H9 (cell line): ENCODE measurements at regions not wholly inside any gene's neighbourhood (a gene's known extent, or its start where the extent isn't known, plus 50 kb on each side); places are given as distances from the start of the nearest gene placed in this dataset.

ENCODE experiments used
- DNase-seq: peaks from one replicate; pipeline ENCODE4 v3.0.0-alpha.2; 2017
- H2AFZ ChIP-seq: one replicate; pipeline ENCODE4 v1.6.1; 2013; ENCODE audit warnings: mild to moderate bottlenecking, low read length, control low read depth, moderate library complexity
- H2AK5ac ChIP-seq: 2 replicates; pipeline ENCODE4 v1.6.1; 2013; ENCODE audit warnings: low read length, control low read depth, mixed read lengths; ENCODE audit not compliant: insufficient read length
- H2BK120ac ChIP-seq: one replicate; pipeline ENCODE4 v1.6.1; 2013; ENCODE audit warnings: low read depth, mild to moderate bottlenecking, low read length, control low read depth, inconsistent platforms; ENCODE audit not compliant: poor library complexity, severe bottlenecking
- H2BK12ac ChIP-seq: 2 replicates; pipeline ENCODE4 v1.6.1; 2013; ENCODE audit warnings: low read length, control low read depth, mixed read lengths, low read depth; ENCODE audit not compliant: insufficient read length
- H2BK15ac ChIP-seq: 2 replicates; pipeline ENCODE4 v1.6.1; 2013; ENCODE audit warnings: low read depth, low read length, control low read depth
- H2BK20ac ChIP-seq: one replicate; pipeline ENCODE4 v1.6.1; 2013; ENCODE audit warnings: low read depth, mild to moderate bottlenecking, low read length, control low read depth, inconsistent platforms; ENCODE audit not compliant: poor library complexity, severe bottlenecking
- H2BK5ac ChIP-seq: 2 replicates; pipeline ENCODE4 v1.6.1; 2013; ENCODE audit warnings: low read length, control low read depth, mixed read lengths; ENCODE audit not compliant: insufficient read length
- H3K14ac ChIP-seq: 2 replicates; pipeline ENCODE4 v1.6.1; 2013; ENCODE audit warnings: low read length, control low read depth; ENCODE audit not compliant: insufficient read depth
- H3K18ac ChIP-seq: 2 replicates; pipeline ENCODE4 v1.6.1; 2013; ENCODE audit warnings: low read depth, mild to moderate bottlenecking, mixed read lengths, low read length, control low read depth; ENCODE audit not compliant: insufficient read length
- H3K23ac ChIP-seq: 2 replicates; pipeline ENCODE4 v1.6.1; 2013; ENCODE audit warnings: low read length, control low read depth, mixed read lengths, low read depth; ENCODE audit not compliant: insufficient read length
- H3K23me2 ChIP-seq: 2 replicates; pipeline ENCODE4 v1.6.1; 2013; ENCODE audit warnings: low read depth, mild to moderate bottlenecking, mixed read lengths, low read length, control low read depth; ENCODE audit not compliant: insufficient read length, poor library complexity, severe bottlenecking
- H3K27ac ChIP-seq: 2 replicates; pipeline ENCODE4 v1.5.1; 2013; ENCODE audit warnings: low read length, control low read depth, mixed read lengths, low read depth; ENCODE audit not compliant: insufficient read length
- H3K27me3 ChIP-seq: 2 replicates; pipeline ENCODE4 v1.6.1; 2013; ENCODE audit warnings: low read length, control low read depth, inconsistent platforms; ENCODE audit not compliant: insufficient read depth
- H3K4ac ChIP-seq: 2 replicates; pipeline ENCODE4 v1.6.1; 2013; ENCODE audit warnings: low read depth, mild to moderate bottlenecking, control low read depth, inconsistent platforms, low read length, moderate library complexity
- H3K4me1 ChIP-seq: 2 replicates; pipeline ENCODE4 v1.6.1; 2013; ENCODE audit warnings: low read length, control low read depth, inconsistent platforms; ENCODE audit not compliant: insufficient read depth
- H3K4me2 ChIP-seq: 2 replicates; pipeline ENCODE4 v1.6.1; 2013; ENCODE audit warnings: low read length, control low read depth, mixed read lengths; ENCODE audit not compliant: insufficient read length, insufficient read depth
- H3K56ac ChIP-seq: 2 replicates; pipeline ENCODE4 v1.6.1; 2013; ENCODE audit warnings: low read depth, mild to moderate bottlenecking, mixed read lengths, low read length, control low read depth; ENCODE audit not compliant: insufficient read length
- H3K79me1 ChIP-seq: 2 replicates; pipeline ENCODE4 v1.6.1; 2013; ENCODE audit warnings: low read depth, mild to moderate bottlenecking, moderate library complexity, low read length, control low read depth, inconsistent platforms; ENCODE audit not compliant: insufficient read depth, poor library complexity, severe bottlenecking
- H3K79me2 ChIP-seq: 2 replicates; pipeline ENCODE4 v1.6.1; 2013; ENCODE audit warnings: low read length, control low read depth, inconsistent platforms; ENCODE audit not compliant: insufficient read depth
- H3K9ac ChIP-seq: 2 replicates; pipeline ENCODE4 v1.6.1; 2013; ENCODE audit warnings: low read length, control low read depth, mixed read lengths; ENCODE audit not compliant: insufficient read length; ENCODE audit errors: extremely low read depth
- H3K9me3 ChIP-seq: one replicate; pipeline ENCODE4 v1.6.1; 2013; ENCODE audit warnings: low read depth, low read length, inconsistent platforms; ENCODE audit not compliant: control insufficient read depth
- H3T11ph ChIP-seq: one replicate; pipeline ENCODE4 v1.6.1; 2013; ENCODE audit warnings: mild to moderate bottlenecking, low read length, control low read depth, inconsistent platforms
- H4K20me1 ChIP-seq: one replicate; pipeline ENCODE4 v1.6.1; 2013; ENCODE audit not compliant: control insufficient read depth, insufficient read length, insufficient read depth
- H4K5ac ChIP-seq: 2 replicates; pipeline ENCODE4 v1.6.1; 2013; ENCODE audit warnings: low read depth, mild to moderate bottlenecking, mixed read lengths, low read length, control low read depth; ENCODE audit not compliant: insufficient read length
- H4K8ac ChIP-seq: replicated peaks from 2 replicates; pipeline ENCODE4 v1.6.1; 2013; ENCODE audit warnings: low read length, control low read depth, mixed read lengths, low read depth; ENCODE audit not compliant: insufficient read length
- H4K91ac ChIP-seq: 2 replicates; pipeline ENCODE4 v1.6.1; 2013; ENCODE audit warnings: low read depth, mild to moderate bottlenecking, moderate library complexity, mixed read lengths, low read length, control low read depth; ENCODE audit not compliant: insufficient read length
- H3K27ac Mint-ChIP-seq, 3 experiments: 2 replicates in 2 of 3; 3 replicates in 1 of 3; pipeline ENCODE4 v1.8.0; 2020 to 2021; ENCODE audit warnings: mixed read lengths in 3 of 3, mild to moderate bottlenecking in 1 of 3, moderate library complexity in 1 of 3
- H3K27me3 Mint-ChIP-seq: 2 replicates; pipeline ENCODE4 v1.8.0; 2021; ENCODE audit warnings: low read depth, mild to moderate bottlenecking, moderate library complexity, mixed read lengths
- H3K36me3 Mint-ChIP-seq, 3 experiments: 2 replicates in 2 of 3; 3 replicates in 1 of 3; pipeline ENCODE4 v1.8.0; 2020 to 2021; ENCODE audit warnings: low read depth in 3 of 3, mixed read lengths in 3 of 3; ENCODE audit not compliant: insufficient read depth in 1 of 3
- H3K4me1 Mint-ChIP-seq, 2 experiments: 2 replicates each; pipeline ENCODE4 v1.8.0; 2020; ENCODE audit warnings: mixed read lengths in 2 of 2
- H3K4me3 Mint-ChIP-seq, 2 experiments: 2 replicates in 1 of 2; 3 replicates in 1 of 2; pipeline ENCODE4 v1.8.0; 2020 to 2021; ENCODE audit warnings: mild to moderate bottlenecking in 2 of 2, mixed read lengths in 2 of 2, moderate library complexity in 1 of 2
- H3K9me3 Mint-ChIP-seq, 2 experiments: 2 replicates in 1 of 2; 3 replicates in 1 of 2; pipeline ENCODE4 v1.8.0; 2020; ENCODE audit warnings: mild to moderate bottlenecking in 2 of 2, mixed read lengths in 2 of 2, moderate library complexity in 1 of 2
- TF ChIP-seq, protein P1 (sequence below): fragments of 200-600 bp; sonication (generic); conservative IDR thresholded peaks from 3 replicates; pipeline ENCODE4 v1.8.0; 2021; ENCODE audit warnings: antibody characterized with exemption, mild to moderate bottlenecking

- Histone ChIP-seq H3K79me1 (no peaks in the 10 kb centered on the region), H2AFZ (no peak overlapping the region), H3K9ac (no peak overlapping the region), H4K5ac (no peak overlapping the region), H3K23ac (no peak overlapping the region), H3K79me2 (no peaks in the 10 kb centered on the region), H3K27ac (no peak overlapping the region), H2AK5ac (no peak overlapping the region), H2BK5ac (no peak overlapping the region), H3K4me1 (no peaks in the 10 kb centered on the region), H2BK120ac (no peak overlapping the region), H4K8ac (no peak overlapping the region), H3K4me2 (no peak overlapping the region), H4K91ac (no peak overlapping the region), H2BK15ac (no peak overlapping the region), H3K14ac (no peak overlapping the region), H3K9me3 (no peaks in the 10 kb centered on the region), H3T11ph (no peak overlapping the region), H4K20me1 (no peaks in the 10 kb centered on the region), H2BK20ac (no peak overlapping the region), H3K56ac (no peak overlapping the region), H3K4ac (no peak overlapping the region), H2BK12ac (no peak overlapping the region), H3K18ac (no peak overlapping the region), H3K23me2 (no peaks in the 10 kb centered on the region), H3K27me3 (no peaks in the 10 kb centered on the region)
- H3K36me3 Mint-ChIP-seq = no peaks in the 10 kb centered on the region; a peak in 1 of 7 replicates
- no peak for DNase-seq
- no peak overlapping the region for H3K4me3 Mint-ChIP-seq
- H3K9me3 Mint-ChIP-seq = peaks cover 0 to 3% of the 10 kb centered on the region in 2 experiments; a peak in 1 of 5 replicates
- H3K27me3 Mint-ChIP-seq = no peaks in the 10 kb centered on the region
- H3K4me1 Mint-ChIP-seq = no peaks in the 10 kb centered on the region
- TF ChIP-seq, protein P1, sequence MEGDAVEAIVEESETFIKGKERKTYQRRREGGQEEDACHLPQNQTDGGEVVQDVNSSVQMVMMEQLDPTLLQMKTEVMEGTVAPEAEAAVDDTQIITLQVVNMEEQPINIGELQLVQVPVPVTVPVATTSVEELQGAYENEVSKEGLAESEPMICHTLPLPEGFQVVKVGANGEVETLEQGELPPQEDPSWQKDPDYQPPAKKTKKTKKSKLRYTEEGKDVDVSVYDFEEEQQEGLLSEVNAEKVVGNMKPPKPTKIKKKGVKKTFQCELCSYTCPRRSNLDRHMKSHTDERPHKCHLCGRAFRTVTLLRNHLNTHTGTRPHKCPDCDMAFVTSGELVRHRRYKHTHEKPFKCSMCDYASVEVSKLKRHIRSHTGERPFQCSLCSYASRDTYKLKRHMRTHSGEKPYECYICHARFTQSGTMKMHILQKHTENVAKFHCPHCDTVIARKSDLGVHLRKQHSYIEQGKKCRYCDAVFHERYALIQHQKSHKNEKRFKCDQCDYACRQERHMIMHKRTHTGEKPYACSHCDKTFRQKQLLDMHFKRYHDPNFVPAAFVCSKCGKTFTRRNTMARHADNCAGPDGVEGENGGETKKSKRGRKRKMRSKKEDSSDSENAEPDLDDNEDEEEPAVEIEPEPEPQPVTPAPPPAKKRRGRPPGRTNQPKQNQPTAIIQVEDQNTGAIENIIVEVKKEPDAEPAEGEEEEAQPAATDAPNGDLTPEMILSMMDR = no peak
- no peak overlapping the region for H3K27ac Mint-ChIP-seq
Measured at GRCh38 chr2:82576656-82577055, 1882.4 kb downstream of the SUCLG1 start.
